ENCODE measurements at regions not wholly inside any gene's neighbourhood (a gene's known extent, or its start where the extent isn't known, plus 50 kb on each side); places are given as distances from the start of the nearest gene placed in this dataset.
"Not testable (repeated sequence)": the region's sequence is repeated elsewhere in the genome, so short reads cannot be mapped to it uniquely, and the experiment has no call there.

- no peaks in the 10 kb centered on the region for H3K27me3 Mint-ChIP-seq
- no peak overlapping the region for H3K27ac Mint-ChIP-seq
- H3K4me3 Mint-ChIP-seq, result no peak overlapping the region
- H3K9me3 Mint-ChIP-seq (ENCODE audit: low read depth), result peaks cover 42% of the 10 kb centered on the region
- no peaks in the 10 kb centered on the region for H3K4me1 Mint-ChIP-seq (ENCODE audit: low read depth)
- H3K36me3 Mint-ChIP-seq, result peaks cover 19% of the 10 kb centered on the region
Observed at GRCh38 chr9:40927851-40928802, 200.4 kb downstream of the FOXD4L6 start.

- Mint-ChIP-seq H3K36me3 (peaks cover 18% of the 10 kb centered on the region), H3K27ac (no peak overlapping the region), H3K4me3 (no peak overlapping the region), H3K4me1 (ENCODE audit: low read depth) (no peaks in the 10 kb centered on the region), H3K9me3 (ENCODE audit: low read depth) (peaks cover 42% of the 10 kb centered on the region), H3K27me3 (no peaks in the 10 kb centered on the region)
Observed at GRCh38 chr9:40927260-40927631, 201.2 kb downstream of the FOXD4L6 start.

- H3K27ac Mint-ChIP-seq, result no peak overlapping the region
- no peaks in the 10 kb centered on the region for H3K27me3 Mint-ChIP-seq
- no peak overlapping the region for H3K4me3 Mint-ChIP-seq
- no peaks in the 10 kb centered on the region for H3K4me1 Mint-ChIP-seq (ENCODE audit: low read depth)
- peaks cover 35% of the 10 kb centered on the region for H3K9me3 Mint-ChIP-seq (ENCODE audit: low read depth)
- peaks cover 12% of the 10 kb centered on the region for H3K36me3 Mint-ChIP-seq
Observed at GRCh38 chr9:40926404-40927259, 201.8 kb downstream of the FOXD4L6 start.

- H3K4me1 Mint-ChIP-seq (ENCODE audit: low read depth), result no peaks in the 10 kb centered on the region
- H3K4me3 Mint-ChIP-seq, result no peak overlapping the region
- no peaks in the 10 kb centered on the region for H3K27me3 Mint-ChIP-seq
- H3K36me3 Mint-ChIP-seq, result peaks cover 13% of the 10 kb centered on the region
- H3K9me3 Mint-ChIP-seq (ENCODE audit: low read depth), result peaks cover 34% of the 10 kb centered on the region
- H3K27ac Mint-ChIP-seq, result no peak overlapping the region
Observed at GRCh38 chr9:40925149-40925548, 203.3 kb downstream of the FOXD4L6 start.

- H3K4me3 Mint-ChIP-seq; H3K27ac Mint-ChIP-seq; H3K4me1 Mint-ChIP-seq (ENCODE audit: low read depth); H3K27me3 Mint-ChIP-seq: not testable (repeated sequence)
- Mint-ChIP-seq H3K36me3 (peaks cover 52% of the 10 kb centered on the region), H3K9me3 (ENCODE audit: low read depth) (peaks cover 45% of the 10 kb centered on the region)
Observed at GRCh38 chr9:40916399-40916783, 212.1 kb downstream of the FOXD4L6 start.

- not testable (repeated sequence) for H3K4me3 Mint-ChIP-seq; H3K4me1 Mint-ChIP-seq (ENCODE audit: low read depth); H3K27me3 Mint-ChIP-seq; H3K27ac Mint-ChIP-seq
- Mint-ChIP-seq H3K36me3 (peaks cover 54% of the 10 kb centered on the region), H3K9me3 (ENCODE audit: low read depth) (peaks cover 45% of the 10 kb centered on the region)
Observed at GRCh38 chr9:40915660-40916398, 212.7 kb downstream of the FOXD4L6 start.

- H3K27ac Mint-ChIP-seq, result no peak overlapping the region
- no peak overlapping the region for H3K4me3 Mint-ChIP-seq
- peaks cover 45% of the 10 kb centered on the region for H3K9me3 Mint-ChIP-seq (ENCODE audit: low read depth)
- no peaks in the 10 kb centered on the region for H3K4me1 Mint-ChIP-seq (ENCODE audit: low read depth)
- H3K27me3 Mint-ChIP-seq, result no peaks in the 10 kb centered on the region
- H3K36me3 Mint-ChIP-seq, result peaks cover 53% of the 10 kb centered on the region
Observed at GRCh38 chr9:40914772-40915659, 213.5 kb downstream of the FOXD4L6 start.

GRCh38 chr9:40913928-40914673 lies 214.4 kb downstream of the FOXD4L6 start:
- Mint-ChIP-seq H3K4me1 (ENCODE audit: low read depth) (no peaks in the 10 kb centered on the region), H3K27ac (no peak overlapping the region), H3K4me3 (no peak overlapping the region), H3K27me3 (no peaks in the 10 kb centered on the region), H3K9me3 (ENCODE audit: low read depth) (peaks cover 46% of the 10 kb centered on the region), H3K36me3 (peaks cover 53% of the 10 kb centered on the region)

GRCh38 chr9:40913096-40913719 lies 215.3 kb downstream of the FOXD4L6 start:
- Mint-ChIP-seq H3K36me3 (peaks cover 47% of the 10 kb centered on the region), H3K4me1 (ENCODE audit: low read depth) (no peaks in the 10 kb centered on the region), H3K27me3 (peaks cover under 1% of the 10 kb centered on the region), H3K9me3 (ENCODE audit: low read depth) (peaks cover 41% of the 10 kb centered on the region), H3K4me3 (no peak overlapping the region), H3K27ac (no peak overlapping the region)

GRCh38 chr9:40912679-40913078 lies 215.8 kb downstream of the FOXD4L6 start:
- H3K4me1 Mint-ChIP-seq (ENCODE audit: low read depth); H3K27me3 Mint-ChIP-seq; H3K4me3 Mint-ChIP-seq; H3K27ac Mint-ChIP-seq: not testable (repeated sequence)
- Mint-ChIP-seq H3K9me3 (ENCODE audit: low read depth) (peaks cover 42% of the 10 kb centered on the region), H3K36me3 (peaks cover 48% of the 10 kb centered on the region)

GRCh38 chr9:40911647-40912046 lies 216.8 kb downstream of the FOXD4L6 start:
- H3K4me3 Mint-ChIP-seq, result no peak overlapping the region
- peaks cover 4% of the 10 kb centered on the region for H3K27me3 Mint-ChIP-seq
- H3K27ac Mint-ChIP-seq, result no peak overlapping the region
- H3K4me1 Mint-ChIP-seq (ENCODE audit: low read depth), result no peaks in the 10 kb centered on the region
- peaks cover 44% of the 10 kb centered on the region for H3K36me3 Mint-ChIP-seq
- peaks cover 36% of the 10 kb centered on the region for H3K9me3 Mint-ChIP-seq (ENCODE audit: low read depth)

- not testable (repeated sequence) for H3K27me3 Mint-ChIP-seq; H3K4me1 Mint-ChIP-seq (ENCODE audit: low read depth); H3K4me3 Mint-ChIP-seq; H3K27ac Mint-ChIP-seq
- Mint-ChIP-seq H3K36me3 (peaks cover 43% of the 10 kb centered on the region), H3K9me3 (ENCODE audit: low read depth) (peaks cover 35% of the 10 kb centered on the region)
Observed at GRCh38 chr9:40910995-40911394, 217.5 kb downstream of the FOXD4L6 start.

GRCh38 chr9:40909821-40910220 lies 218.7 kb downstream of the FOXD4L6 start:
- no peak overlapping the region for H3K4me3 Mint-ChIP-seq
- H3K9me3 Mint-ChIP-seq (ENCODE audit: low read depth), result peaks cover 30% of the 10 kb centered on the region
- peaks cover 40% of the 10 kb centered on the region for H3K36me3 Mint-ChIP-seq
- peaks cover 4% of the 10 kb centered on the region for H3K27me3 Mint-ChIP-seq
- no peaks in the 10 kb centered on the region for H3K4me1 Mint-ChIP-seq (ENCODE audit: low read depth)
- H3K27ac Mint-ChIP-seq, result no peak overlapping the region
